Neuronal stem cell (in vitro differentiated cells): ENCODE measurements at regions not wholly inside any gene's neighbourhood (a gene's known extent, or its start where the extent isn't known, plus 50 kb on each side); places are given as distances from the start of the nearest gene placed in this dataset.
"Not testable (repeated sequence)": the region's sequence is repeated elsewhere in the genome, so short reads cannot be mapped to it uniquely, and the experiment has no call there.

ENCODE experiments used
- DNase-seq: peaks from one replicate; pipeline ENCODE4 v3.0.0-alpha.2; 2013; ENCODE audit warnings: low spot score
- H2AFZ ChIP-seq: one replicate; pipeline ENCODE4 v1.6.1; 2013; ENCODE audit warnings: mild to moderate bottlenecking, low read length, inconsistent platforms
- H2AK5ac ChIP-seq: 2 replicates; pipeline ENCODE4 v1.6.1; 2013; ENCODE audit warnings: low read depth, mild to moderate bottlenecking, inconsistent platforms, low read length, moderate library complexity, mixed read lengths
- H2BK120ac ChIP-seq: 2 replicates; pipeline ENCODE4 v1.6.1; 2013; ENCODE audit warnings: low read depth, mild to moderate bottlenecking, inconsistent platforms, low read length, moderate library complexity, mixed read lengths
- H2BK12ac ChIP-seq: one replicate; pipeline ENCODE4 v1.6.1; 2013; ENCODE audit warnings: low read length, inconsistent platforms
- H2BK15ac ChIP-seq: 2 replicates; pipeline ENCODE4 v1.6.1; 2013; ENCODE audit warnings: mild to moderate bottlenecking, low read length, inconsistent platforms, mixed read lengths
- H2BK5ac ChIP-seq: one replicate; pipeline ENCODE4 v1.6.1; 2013; ENCODE audit warnings: inconsistent platforms, mild to moderate bottlenecking, low read length, moderate library complexity
- H3K14ac ChIP-seq: one replicate; pipeline ENCODE4 v1.6.1; 2013; ENCODE audit warnings: low read length, inconsistent platforms
- H3K18ac ChIP-seq: 2 replicates; pipeline ENCODE4 v1.6.1; 2013; ENCODE audit warnings: low read length, inconsistent platforms
- H3K23ac ChIP-seq: 2 replicates; pipeline ENCODE4 v1.6.1; 2013; ENCODE audit warnings: low read depth, mild to moderate bottlenecking, mixed read lengths, low read length, inconsistent platforms; ENCODE audit not compliant: poor library complexity
- H3K27ac ChIP-seq: replicated peaks from 3 replicates; pipeline ENCODE4 v1.5.1; 2013; ENCODE audit warnings: low read length, inconsistent platforms
- H3K27me3 ChIP-seq, 3 experiments: 2 replicates each; pipeline ENCODE4 v1.6.1; 2013; ENCODE audit warnings: low read length in 3 of 3, mild to moderate bottlenecking in 2 of 3, inconsistent platforms in 1 of 3, low read depth in 1 of 3, mixed read lengths in 1 of 3, moderate library complexity in 1 of 3; ENCODE audit not compliant: control insufficient read depth in 3 of 3, insufficient read depth in 3 of 3
- H3K36me3 ChIP-seq, 2 donors: replicated peaks in 1 of 2; 2 replicates each; pipeline ENCODE4 v1.6.1; 2013; ENCODE audit warnings: low read length in 2 of 2; ENCODE audit not compliant: control insufficient read depth in 2 of 2, insufficient read depth in 2 of 2
- H3K4ac ChIP-seq: 2 replicates; pipeline ENCODE4 v1.6.1; 2013; ENCODE audit warnings: inconsistent platforms, mild to moderate bottlenecking, low read length, moderate library complexity
- H3K4me1 ChIP-seq, 2 donors: 1 replicate in 1 of 2; 2 replicates in 1 of 2; pipeline ENCODE4 v1.6.1; 2013; ENCODE audit warnings: low read length in 2 of 2, low read depth in 1 of 2; ENCODE audit not compliant: control insufficient read depth in 2 of 2, insufficient read depth in 1 of 2
- H3K4me2 ChIP-seq: one replicate; pipeline ENCODE4 v1.6.1; 2013; ENCODE audit warnings: mild to moderate bottlenecking, low read length, inconsistent platforms; ENCODE audit not compliant: insufficient read depth, poor library complexity, severe bottlenecking
- H3K4me3 ChIP-seq, 2 donors: 2 replicates each; pipeline ENCODE4 v1.5.1; 2013; ENCODE audit warnings: low read length in 2 of 2, mild to moderate bottlenecking in 2 of 2, inconsistent platforms in 1 of 2, moderate library complexity in 1 of 2
- H3K79me1 ChIP-seq: one replicate; pipeline ENCODE4 v1.6.1; 2013; ENCODE audit warnings: low read depth, mild to moderate bottlenecking, inconsistent platforms, low read length, moderate library complexity
- H3K9ac ChIP-seq: one replicate; pipeline ENCODE4 v1.6.1; 2013; ENCODE audit warnings: mild to moderate bottlenecking, low read depth, low read length, inconsistent platforms; ENCODE audit not compliant: poor library complexity
- H3K9me3 ChIP-seq, 2 donors: replicated peaks in 1 of 2; 2 replicates each; pipeline versions ENCODE3 to v1.6.1; 2013; ENCODE audit warnings: low read length in 2 of 2, mild to moderate bottlenecking in 2 of 2, inconsistent platforms in 1 of 2, low read depth in 1 of 2, mixed read lengths in 1 of 2, moderate library complexity in 1 of 2; ENCODE audit not compliant: control insufficient read depth in 2 of 2, insufficient read depth in 1 of 2
- H4K8ac ChIP-seq: one replicate; pipeline ENCODE4 v1.6.1; 2013; ENCODE audit warnings: low read depth, mild to moderate bottlenecking, inconsistent platforms, low read length, moderate library complexity
- H4K91ac ChIP-seq: one replicate; pipeline ENCODE4 v1.6.1; 2013; ENCODE audit warnings: low read length, low read depth, mild to moderate bottlenecking, inconsistent platforms; ENCODE audit not compliant: poor library complexity
- WGBS, 2 donors: extraction: QIAGEN DNeasy Blood & Tissue Kit; methylation state at CpG; one replicate each; pipeline ENCODE4 v1.1.7; 2013; ENCODE audit warnings: missing lambda C conversion rate in 2 of 2, mixed read lengths in 1 of 2; ENCODE audit not compliant: insufficient read length in 2 of 2, insufficient replicate concordance in 1 of 2; ENCODE audit errors: extremely low coverage in 2 of 2; 5-methylcytosine and 5-hydroxymethylcytosine counted together

DNA sequence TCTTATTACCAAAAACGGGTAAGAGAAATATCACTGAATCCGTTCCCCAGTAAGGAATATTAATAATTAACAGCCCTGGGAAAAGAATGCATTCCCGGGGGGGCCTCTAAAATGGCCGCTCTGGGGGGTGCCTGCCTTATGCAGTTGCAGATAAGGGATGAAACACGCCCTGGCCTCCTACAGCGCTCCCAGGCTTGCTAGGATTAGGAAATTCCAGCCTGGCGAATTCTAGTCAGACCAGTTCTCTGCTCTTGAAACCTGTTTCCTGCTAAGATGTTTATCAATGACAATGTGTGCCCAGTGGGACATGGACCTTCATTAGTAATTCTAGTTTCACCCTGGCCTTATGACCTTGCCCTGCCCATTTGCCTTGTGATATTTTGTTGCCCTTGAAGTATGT is 76.1 kb upstream of the CRIM1 start:
- H2AFZ ChIP-seq, H2AK5ac ChIP-seq, DNase-seq, H3K14ac ChIP-seq, H3K36me3 ChIP-seq, H2BK120ac ChIP-seq, H3K9ac ChIP-seq, H3K27me3 ChIP-seq, H3K4me2 ChIP-seq, H3K4ac ChIP-seq, H3K79me1 ChIP-seq, H4K91ac ChIP-seq, H2BK12ac ChIP-seq, H3K18ac ChIP-seq, H3K9me3 ChIP-seq, H3K4me1 ChIP-seq, H3K4me3 ChIP-seq, H3K27ac ChIP-seq, H2BK5ac ChIP-seq, H4K8ac ChIP-seq, H2BK15ac ChIP-seq, H3K23ac ChIP-seq: not testable (repeated sequence)
- WGBS, 2 donors, result no CpG with 5 or more reads among the region's 7 CpGs

DNA sequence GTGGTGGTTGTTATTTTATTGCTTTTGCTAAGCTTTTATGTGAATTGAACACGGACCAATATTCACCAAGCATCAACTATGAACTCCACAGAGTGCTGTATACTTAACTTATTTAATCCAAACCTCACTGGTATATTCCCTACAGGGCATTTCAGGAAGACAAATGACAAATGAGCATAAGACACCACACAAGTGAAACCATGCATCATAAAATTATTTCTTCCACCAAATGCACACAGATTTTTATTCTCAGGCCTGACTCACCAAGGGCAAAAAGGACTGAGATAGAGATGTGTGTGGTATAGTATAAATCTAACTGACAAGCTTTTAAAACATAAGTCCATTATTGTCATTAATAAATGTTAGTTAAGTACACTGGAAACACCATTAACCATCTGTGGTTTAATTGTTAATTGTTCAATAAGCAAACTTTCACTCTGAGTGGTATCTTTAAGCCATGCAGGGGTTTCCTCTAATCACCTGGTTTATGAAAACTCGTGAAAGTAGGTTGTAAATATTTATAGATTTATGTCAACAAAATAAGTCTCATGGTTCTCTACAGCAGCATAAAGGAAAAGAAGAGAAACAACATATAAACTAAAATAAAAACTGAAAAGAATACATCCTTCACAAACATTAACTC is 77.6 kb upstream of the CRIM1 start:
- Histone ChIP-seq H2BK120ac (no peak overlapping the region), H3K4me3 (no peak overlapping the region), H4K91ac (no peak overlapping the region), H2AFZ (no peak overlapping the region), H3K36me3 (no peaks in the 10 kb centered on the region), H3K27me3 (no peaks in the 10 kb centered on the region), H3K79me1 (no peaks in the 10 kb centered on the region), H2BK5ac (no peak overlapping the region), H3K4ac (no peak overlapping the region), H3K9me3 (peaks cover 0 to 3% of the 10 kb centered on the region in 2 donors), H2AK5ac (no peak overlapping the region), H3K18ac (no peak overlapping the region), H2BK12ac (no peak overlapping the region), H3K27ac (no peak overlapping the region), H3K4me2 (no peak overlapping the region), H2BK15ac (no peak overlapping the region), H3K14ac (no peak overlapping the region), H3K4me1 (no peaks in the 10 kb centered on the region), H4K8ac (no peak overlapping the region), H3K9ac (no peak overlapping the region), H3K23ac (no peak overlapping the region)
- no peak for DNase-seq
- WGBS, 2 donors, result no CpG with 5 or more reads among the region's 2 CpGs

DNA sequence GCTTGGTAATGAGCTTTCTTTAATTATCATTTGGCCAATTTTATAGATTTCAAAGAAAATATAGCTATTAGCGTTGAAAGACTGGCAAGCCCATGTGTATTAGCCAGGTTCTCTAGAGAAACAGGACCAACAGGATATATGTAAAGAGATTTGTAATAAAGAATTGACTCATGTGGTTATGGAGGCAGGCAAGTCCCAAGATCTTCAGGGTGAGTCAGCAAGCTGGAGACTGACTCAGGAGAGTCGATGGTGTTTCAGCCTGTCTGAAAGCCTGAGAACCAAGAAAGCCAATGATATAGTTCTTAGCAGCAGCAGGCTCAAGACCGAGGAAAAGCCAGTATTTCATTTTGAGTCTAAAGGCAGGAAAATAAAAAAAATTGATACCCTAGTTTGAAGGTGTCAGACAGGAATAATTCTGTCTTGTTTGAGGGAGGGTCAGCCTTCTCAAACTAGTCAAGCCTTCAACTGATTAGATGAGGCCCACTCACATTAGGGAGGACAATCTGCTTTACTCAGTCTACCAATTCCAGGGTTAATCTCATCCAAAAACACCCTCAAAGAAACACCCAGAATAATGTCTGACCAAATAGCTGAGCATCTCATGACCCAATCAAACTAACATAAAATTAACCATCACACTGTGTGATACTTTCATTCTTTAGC is 78.3 kb upstream of the CRIM1 start:
- DNase-seq, result no peak
- Histone ChIP-seq H4K91ac (no peak overlapping the region), H3K4me3 (no peak overlapping the region), H3K4ac (no peak overlapping the region), H3K9ac (no peak overlapping the region), H3K4me2 (no peak overlapping the region), H2BK120ac (no peak overlapping the region), H3K14ac (no peak overlapping the region), H2BK15ac (no peak overlapping the region), H3K27me3 (no peaks in the 10 kb centered on the region), H2BK12ac (no peak overlapping the region), H3K27ac (no peak overlapping the region), H2AK5ac (no peak overlapping the region), H3K23ac (no peak overlapping the region), H2BK5ac (no peak overlapping the region), H3K9me3 (peaks cover 0 to 3% of the 10 kb centered on the region in 2 donors), H3K18ac (no peak overlapping the region), H3K36me3 (no peaks in the 10 kb centered on the region), H2AFZ (no peak overlapping the region), H3K79me1 (no peaks in the 10 kb centered on the region), H3K4me1 (no peaks in the 10 kb centered on the region), H4K8ac (no peak overlapping the region)
- WGBS, 2 donors, result no CpG with 5 or more reads among the region's 3 CpGs

DNA sequence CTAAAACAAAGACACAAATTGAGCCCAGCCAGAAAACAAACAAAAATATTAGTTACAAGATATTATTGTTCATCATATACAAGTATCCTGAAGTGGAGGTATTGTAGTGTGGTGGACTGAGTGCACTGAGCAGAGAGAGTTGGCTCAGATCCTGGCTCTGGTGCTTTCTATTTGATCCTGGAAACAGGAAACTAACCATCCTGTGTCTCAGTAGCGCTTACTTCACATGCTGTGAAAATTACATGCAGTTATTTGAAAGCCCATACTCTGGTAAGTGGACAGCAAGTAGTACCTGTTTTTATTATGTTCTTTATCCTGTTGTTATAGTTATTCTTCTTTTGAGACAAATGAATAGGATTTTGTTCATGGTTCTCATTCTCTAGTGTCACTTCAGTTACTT is 84.3 kb upstream of the CRIM1 start:
- H2BK5ac ChIP-seq, result no peak overlapping the region
- H3K27me3 ChIP-seq, result no peaks in the 10 kb centered on the region
- H3K4me2 ChIP-seq, result no peak overlapping the region
- H4K91ac ChIP-seq, result no peak overlapping the region
- no peak overlapping the region for H2BK12ac ChIP-seq
- H3K9ac ChIP-seq, result no peak overlapping the region
- H2AFZ ChIP-seq, result no peak overlapping the region
- no peak overlapping the region for H3K14ac ChIP-seq
- DNase-seq, result no peak
- no peaks in the 10 kb centered on the region for H3K79me1 ChIP-seq
- H3K4me3 ChIP-seq, result no peak overlapping the region
- H2BK120ac ChIP-seq, result no peak overlapping the region
- H2BK15ac ChIP-seq, result no peak overlapping the region
- peaks cover 0 to 21% of the 10 kb centered on the region in 2 donors for H3K9me3 ChIP-seq
- WGBS, 2 donors, result no CpG with 5 or more reads among the region's 1 CpG
- no peaks in the 10 kb centered on the region for H3K36me3 ChIP-seq
- H3K4ac ChIP-seq, result no peak overlapping the region
- no peak overlapping the region for H3K18ac ChIP-seq
- H2AK5ac ChIP-seq, result no peak overlapping the region
- H3K27ac ChIP-seq, result no peak overlapping the region
- no peak overlapping the region for H4K8ac ChIP-seq
- H3K23ac ChIP-seq, result no peak overlapping the region
- H3K4me1 ChIP-seq, result peaks cover 0 to 5% of the 10 kb centered on the region in 2 donors
